Hematopoietic multipotent progenitor cell (in vitro differentiated cells): ENCODE measurements at regions not wholly inside any gene's neighbourhood (a gene's known extent, or its start where the extent isn't known, plus 50 kb on each side); places are given as distances from the start of the nearest gene placed in this dataset.
"Not testable (repeated sequence)": the region's sequence is repeated elsewhere in the genome, so short reads cannot be mapped to it uniquely, and the experiment has no call there.

Experiments
- DNase-seq, 3 donors: peaks; one replicate each; pipeline ENCODE4 v3.0.0-alpha.2; 2011 to 2015; ENCODE audit warnings: low read depth in 2 of 3, low spot score in 2 of 3

DNA sequence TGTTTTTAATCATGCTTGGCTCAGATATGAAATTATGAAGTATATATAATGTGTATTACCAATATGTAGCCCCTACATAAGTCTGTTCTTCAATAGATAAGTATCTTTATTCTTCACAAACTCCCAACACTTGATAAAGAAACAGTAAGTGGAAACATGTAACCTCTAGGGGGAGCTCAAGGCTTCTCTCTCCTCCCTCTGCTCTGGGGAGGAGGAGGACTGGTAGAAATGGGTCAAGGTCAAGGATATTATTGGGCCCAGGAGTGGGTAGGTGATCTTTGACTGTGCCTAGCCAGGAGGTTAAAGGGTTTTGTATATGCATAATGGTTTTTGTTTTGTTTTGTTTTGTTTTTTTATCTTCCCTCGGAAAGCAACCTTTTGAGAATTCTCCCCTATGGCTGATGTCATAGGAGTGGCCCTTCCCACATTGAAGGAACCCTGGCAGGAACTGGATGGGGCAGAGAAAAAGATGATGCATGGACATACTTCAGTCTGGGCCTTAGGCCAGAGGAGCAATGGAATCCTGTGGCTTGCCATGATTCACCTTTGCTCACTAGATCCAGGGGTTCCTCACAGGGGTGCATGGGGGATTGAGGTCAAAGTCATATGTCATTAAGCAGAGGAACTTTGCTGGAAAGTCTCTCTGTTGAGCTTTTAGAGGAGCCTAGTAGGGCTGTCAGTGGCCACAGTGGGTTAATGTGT lies 460.3 kb downstream of the MID1IP1 start:
- DNase-seq, result peak; percentile 6 to 48 (median 22)

GRCh38 chrX:39262641-39263040 lies 461.4 kb downstream of the MID1IP1 start:
- no peak for DNase-seq

GRCh38 chrX:39264023-39264422 lies 462.8 kb downstream of the MID1IP1 start:
- no peak for DNase-seq

DNA sequence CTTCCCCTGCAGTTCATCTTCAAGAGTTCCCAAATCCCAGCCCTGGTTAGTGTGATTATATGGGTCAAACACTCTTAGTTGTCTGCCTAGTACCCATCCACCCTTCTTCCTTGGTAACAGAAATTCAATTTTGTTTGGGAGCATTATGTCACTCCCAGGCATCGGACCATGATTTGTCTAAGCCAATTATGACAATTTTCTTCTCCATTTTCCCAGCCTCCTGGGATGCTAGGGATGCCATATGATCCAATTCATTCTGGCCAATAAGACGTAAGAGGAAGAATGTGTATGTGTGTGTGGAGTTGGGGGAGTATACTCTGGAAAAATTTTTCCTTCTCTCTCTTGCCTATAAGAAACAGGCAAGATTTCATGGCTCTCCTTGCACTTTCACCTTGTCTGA lies 465.9 kb downstream of the MID1IP1 start:
- DNase-seq, result no peak

DNA sequence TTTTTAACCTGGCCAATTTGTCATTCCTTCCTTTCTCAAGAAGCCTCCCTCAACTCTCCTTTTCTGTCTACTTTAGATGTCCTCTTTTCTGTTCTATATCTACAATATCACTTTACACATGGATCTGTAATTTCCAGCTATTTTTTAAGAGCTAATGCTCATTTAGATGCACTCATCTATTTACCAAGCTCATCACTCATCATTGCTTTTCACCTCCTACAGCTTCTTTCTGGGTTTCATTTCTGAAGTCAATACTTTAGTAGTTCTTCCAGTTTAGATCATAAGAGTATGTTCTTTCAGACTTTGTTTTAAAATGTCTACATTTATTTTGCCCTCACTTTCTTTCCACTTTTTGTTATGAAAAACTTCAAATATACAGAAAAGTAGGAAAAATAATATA lies 466.9 kb downstream of the MID1IP1 start:
- DNase-seq, result no peak

GRCh38 chrX:39275500-39276068 lies 474.3 kb downstream of the MID1IP1 start:
- DNase-seq, result no peak

- DNase-seq, result not testable (repeated sequence)
These were observed 476.6 kb downstream of the MID1IP1 start for GRCh38 chrX:39277685-39278390.

- DNase-seq, result no peak
These were observed 482.0 kb downstream of the MID1IP1 start for GRCh38 chrX:39283239-39283638.

- no peak for DNase-seq
These were observed 487.3 kb downstream of the MID1IP1 start for GRCh38 chrX:39288592-39288991.

DNA sequence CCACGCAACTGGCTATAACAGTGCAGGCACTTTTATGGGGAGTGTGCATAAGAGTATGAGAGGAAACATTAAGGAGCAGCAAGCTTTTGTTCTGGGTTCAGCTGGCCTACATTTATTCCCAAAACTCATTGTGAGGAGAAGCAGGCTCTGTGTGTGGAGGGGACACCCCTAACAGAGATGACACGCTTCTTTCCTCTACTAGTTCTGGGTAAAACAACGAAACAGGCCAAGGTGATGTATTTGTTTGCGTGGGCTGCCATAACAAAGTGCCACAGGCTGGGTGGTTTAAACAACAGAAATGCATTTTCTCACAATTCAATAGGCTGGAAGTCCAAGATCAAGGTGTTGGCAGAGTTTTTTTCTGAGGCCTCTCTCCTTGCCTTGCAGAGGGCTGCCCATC lies 488.6 kb downstream of the MID1IP1 start:
- no peak for DNase-seq

GRCh38 chrX:39293203-39293602 lies 491.9 kb downstream of the MID1IP1 start:
- no peak for DNase-seq

GRCh38 chrX:39296472-39296871 lies 495.2 kb downstream of the MID1IP1 start:
- DNase-seq, result no peak

GRCh38 chrX:39298821-39299220 lies 497.6 kb downstream of the MID1IP1 start:
- no peak for DNase-seq

- no peak for DNase-seq
These were observed 498.4 kb downstream of the MID1IP1 start for GRCh38 chrX:39299615-39300014.

DNA sequence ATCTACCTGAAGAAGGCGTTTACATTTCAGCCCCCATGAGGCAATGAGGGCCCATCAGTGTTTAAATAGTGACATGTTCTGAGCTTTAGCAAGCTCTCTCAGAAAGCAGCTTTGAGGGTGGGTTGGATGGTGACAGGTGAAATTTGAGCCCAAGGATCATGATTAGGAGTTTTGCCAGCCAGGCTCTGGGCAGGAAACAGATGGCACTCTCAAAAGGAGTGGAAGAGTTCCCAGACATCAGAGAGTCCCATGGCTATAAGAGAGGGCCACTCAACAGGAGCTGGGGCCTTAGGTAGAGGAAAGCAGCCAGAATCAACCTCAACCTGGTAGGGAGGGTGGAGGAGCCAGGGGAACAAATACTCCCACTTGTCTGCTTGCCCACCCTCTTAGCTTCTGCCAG lies 499.8 kb downstream of the MID1IP1 start:
- DNase-seq, result no peak

DNA sequence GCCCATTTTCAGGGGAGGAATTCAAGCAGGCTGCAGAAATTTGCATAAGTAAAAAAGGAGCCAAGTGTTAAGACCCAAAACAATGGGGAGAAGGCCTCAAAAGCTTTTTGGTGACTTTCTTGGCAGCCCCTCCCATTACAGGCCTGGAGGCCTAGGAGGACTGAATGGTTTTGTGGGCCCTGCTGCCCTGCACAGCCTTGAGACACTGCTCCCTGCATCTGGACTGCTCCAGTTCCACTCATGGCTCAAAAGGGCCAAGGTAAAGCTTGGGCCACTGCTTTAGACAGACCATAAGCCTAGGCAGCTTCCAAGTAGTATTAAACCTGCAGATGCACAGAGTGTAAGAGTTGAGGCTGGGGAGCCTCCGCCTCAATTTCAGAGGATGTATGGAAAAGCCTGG lies 501.6 kb downstream of the MID1IP1 start:
- no peak for DNase-seq

GRCh38 chrX:39304746-39305145 lies 503.5 kb downstream of the MID1IP1 start:
- DNase-seq, result no peak

DNA sequence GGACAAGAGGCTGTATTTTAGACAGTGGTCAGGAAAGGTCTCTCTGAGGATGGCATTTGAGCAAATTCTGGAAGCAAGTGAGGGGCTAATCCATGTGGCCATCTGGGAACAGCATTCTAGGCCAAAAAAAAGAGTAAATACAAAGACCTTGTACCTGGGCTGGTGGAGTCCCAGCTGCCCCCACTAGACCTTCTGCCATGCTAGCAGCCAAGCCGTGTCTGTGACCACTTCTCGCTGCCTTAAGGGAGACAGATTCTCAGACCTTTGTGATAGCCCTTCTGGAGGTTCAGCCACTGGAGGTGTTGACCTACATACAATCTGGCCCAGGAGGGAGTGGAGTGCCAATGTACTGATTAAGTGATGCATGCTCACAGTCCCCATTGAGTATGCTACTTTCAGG lies 506.2 kb downstream of the MID1IP1 start:
- no peak for DNase-seq

DNA sequence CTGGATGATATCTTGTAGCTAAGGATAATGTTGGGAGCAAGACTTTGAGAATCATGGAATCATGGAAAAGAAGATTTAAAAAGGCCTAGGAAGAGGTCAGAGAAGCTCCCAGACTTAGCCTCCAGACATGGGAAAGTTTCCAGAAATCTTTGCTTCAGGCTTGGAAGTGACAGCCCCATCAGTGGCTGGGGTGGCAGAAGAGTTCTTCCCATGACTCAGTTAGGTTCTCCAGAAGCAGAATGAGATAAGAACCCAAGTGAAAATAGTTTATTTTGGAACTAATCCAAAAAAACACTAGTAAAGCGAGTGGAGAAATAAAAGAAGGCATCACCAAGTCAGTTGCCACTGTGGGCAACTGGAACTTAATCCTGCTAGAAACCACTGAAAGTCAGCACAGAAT lies 506.9 kb downstream of the MID1IP1 start:
- DNase-seq, result no peak

DNA sequence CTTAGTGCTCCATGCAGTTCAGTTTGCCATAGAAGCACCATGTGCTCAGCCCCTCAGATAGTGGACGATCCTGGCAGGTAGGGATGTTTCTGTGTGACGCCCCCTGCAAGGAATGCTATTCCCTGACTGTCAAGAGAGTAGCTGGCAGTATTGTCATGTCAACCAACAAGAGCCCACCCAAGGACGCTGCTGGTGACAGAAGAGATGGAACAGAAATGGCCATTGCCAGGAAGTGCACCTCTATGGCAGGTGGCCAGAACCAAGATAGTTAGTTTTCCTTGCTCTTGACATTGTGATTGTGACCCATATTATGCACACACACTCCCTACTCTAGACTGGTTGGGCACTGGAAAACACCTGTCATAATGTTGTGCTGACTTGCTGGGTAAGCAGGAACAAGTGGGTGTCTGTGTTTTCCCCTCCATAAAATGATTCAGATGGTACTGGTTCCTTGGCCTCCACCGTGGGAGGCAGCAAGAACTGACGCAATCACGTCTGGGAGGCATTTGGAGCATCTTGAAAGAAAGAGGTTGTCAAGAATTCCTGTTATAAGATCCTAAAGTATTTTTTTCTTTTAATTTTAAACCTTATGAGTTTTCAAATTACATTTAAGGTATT lies 507.9 kb downstream of the MID1IP1 start:
- peak in 1 of 3 donors; percentile 21 for DNase-seq

DNA sequence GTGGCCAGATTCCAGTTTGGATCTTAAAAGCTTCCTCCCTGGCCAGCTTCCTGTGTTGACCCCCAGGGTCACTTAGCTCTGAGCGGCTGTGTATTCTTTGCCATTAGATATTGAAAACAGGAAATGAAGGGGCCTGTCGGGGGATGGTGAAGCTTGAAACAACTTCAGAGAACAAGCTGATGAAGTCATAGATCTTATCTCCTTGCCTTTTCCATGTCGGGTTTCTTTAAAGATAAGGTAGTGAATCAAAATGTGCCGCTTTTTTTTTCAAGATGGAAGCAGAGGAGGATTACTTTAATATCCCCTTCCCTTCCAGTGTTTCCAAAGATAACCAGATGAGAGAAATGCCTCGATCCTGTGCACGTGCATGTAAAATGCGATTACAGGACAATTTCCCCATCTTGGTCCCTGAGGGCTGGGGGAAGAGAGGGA lies 508.5 kb downstream of the MID1IP1 start:
- DNase-seq, result peak in 2 of 3 donors; percentile 31 to 73

DNA sequence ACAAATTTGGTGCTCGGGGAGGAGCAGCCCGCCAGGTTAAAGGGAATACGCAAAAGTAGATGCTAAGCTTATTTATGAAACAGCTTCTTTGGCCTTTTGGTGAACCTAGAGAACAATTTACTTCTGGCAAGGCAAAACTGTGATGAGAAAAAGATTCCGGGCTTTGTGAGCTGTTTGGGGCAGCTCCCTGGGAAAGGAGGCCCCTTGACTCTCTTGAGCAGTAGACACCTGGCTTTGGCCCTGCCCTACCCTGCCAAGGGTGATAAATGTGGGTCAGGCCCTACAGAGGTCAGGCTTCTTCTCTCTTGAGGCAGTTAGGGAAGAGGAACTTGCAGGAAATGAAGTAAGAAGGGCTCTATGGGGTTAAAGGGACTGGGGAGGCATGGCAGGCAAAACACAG lies 509.6 kb downstream of the MID1IP1 start:
- no peak for DNase-seq
